HG02943 (cell line): ENCODE measurements at regions not wholly inside any gene's neighbourhood (a gene's known extent, or its start where the extent isn't known, plus 50 kb on each side); places are given as distances from the start of the nearest gene placed in this dataset.
"Not testable (repeated sequence)": the region's sequence is repeated elsewhere in the genome, so short reads cannot be mapped to it uniquely, and the experiment has no call there.

Experiments
- ATAC-seq: cut with Tn5 transposase; IDR thresholded peaks from one replicate; pipeline ENCODE4 v1.9.1; 2021; ENCODE audit warnings: mild to moderate bottlenecking, low read depth, moderate library complexity; ENCODE audit not compliant: unreplicated experiment

DNA sequence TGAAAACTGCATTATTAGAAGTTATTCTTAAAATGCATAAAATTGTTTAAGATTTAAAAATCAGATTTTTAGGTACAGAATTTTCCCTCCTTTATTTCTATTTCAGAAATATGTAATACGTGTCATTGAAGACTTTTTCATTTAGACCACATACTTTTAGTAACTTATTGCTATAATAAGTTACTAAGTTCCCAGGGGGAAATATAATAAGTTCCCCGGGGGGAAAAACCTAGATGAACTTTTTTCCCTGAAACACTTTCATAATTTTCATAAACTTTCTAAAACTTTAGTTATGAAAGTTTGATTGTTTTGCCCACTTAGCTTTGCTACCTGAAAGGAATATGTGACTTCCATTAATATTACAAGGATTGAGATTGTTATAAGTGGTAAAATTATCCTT, 1341.5 kb upstream of the IGFBP7 start:
- ATAC-seq: no peak

DNA sequence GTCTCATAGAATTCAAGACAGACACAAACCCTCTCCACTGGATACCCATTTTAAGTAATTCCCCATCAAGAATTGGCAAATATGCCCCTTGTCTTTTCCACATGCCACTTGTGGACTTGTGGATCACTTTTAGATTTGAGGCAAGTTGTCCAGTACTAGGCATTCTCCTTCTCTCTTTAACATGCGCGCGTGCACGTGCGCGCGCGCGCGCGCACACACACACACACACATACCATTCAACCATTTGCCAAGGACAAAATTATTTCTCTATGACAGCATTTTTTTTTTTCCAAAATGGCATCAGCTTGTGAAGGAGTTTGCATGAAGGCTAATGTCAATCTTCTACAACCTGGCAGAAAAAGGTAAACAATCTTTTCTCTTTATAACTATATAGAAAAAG, 1325.7 kb upstream of the IGFBP7 start:
- ATAC-seq: no peak

DNA sequence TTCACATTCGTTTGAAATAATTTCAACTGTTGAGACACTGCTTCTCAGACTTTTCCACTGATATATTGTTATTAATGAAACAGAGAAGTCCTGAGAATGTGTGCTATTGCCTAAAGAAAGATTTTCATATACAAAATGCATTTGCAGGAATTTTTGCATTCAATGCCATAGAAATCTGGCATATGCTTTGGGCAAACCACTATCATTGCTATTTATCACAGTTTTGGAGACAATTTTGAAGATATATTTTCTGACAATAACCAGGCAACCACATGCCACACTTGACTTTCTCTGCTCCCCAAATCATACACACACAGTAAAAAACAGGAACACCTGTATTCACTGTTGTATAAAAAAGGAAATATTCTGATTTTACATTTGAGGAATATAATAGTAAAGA, 1303.7 kb upstream of the IGFBP7 start:
- ATAC-seq: no peak

DNA sequence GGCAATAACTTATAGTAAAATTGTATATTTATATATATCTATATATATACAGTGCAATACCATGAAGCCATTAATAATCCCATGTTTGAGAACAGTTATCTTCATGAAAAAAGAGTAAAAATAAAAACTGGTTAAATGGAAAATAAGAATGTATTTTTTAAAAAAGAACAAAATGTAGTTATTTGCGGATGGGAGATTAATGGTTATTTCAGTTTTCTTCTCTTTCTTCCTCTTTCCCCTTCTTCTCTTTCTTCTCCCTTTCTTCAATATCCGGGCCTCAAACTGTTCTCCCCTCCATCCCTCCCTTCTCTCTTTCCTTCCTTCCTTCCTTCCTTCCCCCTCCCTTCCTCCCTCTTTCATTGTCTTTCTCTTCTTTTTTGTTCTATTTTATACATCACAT, 1301.7 kb upstream of the IGFBP7 start:
- no peak for ATAC-seq

DNA sequence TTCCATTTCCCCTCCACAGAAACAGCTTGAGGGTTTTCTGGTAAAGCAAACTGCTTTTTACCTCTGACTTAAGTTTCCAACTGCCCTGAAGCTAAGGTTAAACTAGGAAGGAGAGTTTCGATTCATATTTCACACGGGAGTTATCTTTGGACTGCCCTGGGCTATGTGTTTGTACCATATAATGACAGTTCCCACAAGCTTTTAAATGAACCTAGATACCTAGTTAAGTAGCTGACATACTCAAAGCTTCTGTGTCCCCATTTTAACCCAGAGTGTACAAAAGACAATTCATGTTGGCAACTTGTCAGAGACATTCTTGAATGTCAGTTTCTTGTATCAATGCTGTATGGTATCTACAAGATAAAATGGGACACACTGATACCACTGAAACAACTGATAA, 1296.6 kb upstream of the IGFBP7 start:
- ATAC-seq: no peak

DNA sequence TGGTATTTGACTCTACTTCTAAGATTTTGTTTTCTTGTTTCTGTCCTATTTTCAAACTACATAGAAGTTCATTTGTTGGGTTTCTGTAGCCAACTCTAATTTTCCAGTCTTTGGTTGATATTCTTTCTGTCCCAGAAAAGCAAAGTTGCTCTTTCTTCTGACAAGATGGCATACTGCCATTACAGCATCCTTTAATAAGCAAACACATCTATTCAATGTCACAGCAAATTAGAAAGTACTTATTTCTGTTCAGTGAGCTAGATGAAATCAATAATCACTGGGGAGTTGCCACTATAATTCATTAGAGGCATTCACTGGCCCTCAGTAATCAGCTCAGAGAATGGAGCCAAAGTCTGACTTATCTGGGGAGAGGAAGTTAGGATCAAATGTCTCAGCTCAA, 1258.0 kb upstream of the IGFBP7 start:
- no peak for ATAC-seq

DNA sequence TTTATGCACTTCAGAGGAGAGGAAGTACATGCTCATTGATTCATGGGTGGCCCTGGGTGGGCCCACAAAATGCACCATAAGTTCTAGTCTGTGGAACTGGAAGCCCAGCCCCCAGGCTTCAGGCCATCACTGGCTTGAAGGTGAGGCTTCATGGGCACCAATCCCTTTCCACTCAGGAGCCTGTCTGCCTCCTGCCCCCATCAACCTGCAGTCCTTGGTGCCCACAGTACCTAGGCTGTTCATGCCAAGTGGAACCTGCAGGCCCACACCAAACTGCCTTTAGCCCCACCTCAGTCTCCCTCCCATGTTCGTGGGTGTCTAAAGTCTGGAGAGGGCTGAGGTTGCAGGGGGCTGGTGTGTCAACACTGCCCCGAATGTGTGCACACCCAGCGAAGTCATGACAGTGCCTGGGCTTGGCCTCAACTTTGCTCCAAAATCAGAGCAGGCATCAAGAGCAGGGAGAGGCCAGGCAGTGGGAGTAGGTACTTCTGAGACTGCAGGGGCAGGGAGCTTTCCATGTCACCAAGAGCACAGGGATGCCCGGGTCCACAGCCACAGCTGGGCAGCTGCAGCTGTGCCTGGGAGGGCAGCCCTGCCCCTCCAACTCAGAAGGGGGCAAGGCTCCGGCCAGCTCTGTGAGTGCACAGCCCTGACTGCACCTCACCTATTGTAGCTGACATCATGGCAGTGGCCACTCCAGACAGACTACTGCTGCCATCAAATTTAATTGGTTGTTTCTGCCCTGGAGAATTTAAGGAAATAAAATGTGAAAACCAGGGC, 1250.4 kb upstream of the IGFBP7 start:
- ATAC-seq: no peak

DNA sequence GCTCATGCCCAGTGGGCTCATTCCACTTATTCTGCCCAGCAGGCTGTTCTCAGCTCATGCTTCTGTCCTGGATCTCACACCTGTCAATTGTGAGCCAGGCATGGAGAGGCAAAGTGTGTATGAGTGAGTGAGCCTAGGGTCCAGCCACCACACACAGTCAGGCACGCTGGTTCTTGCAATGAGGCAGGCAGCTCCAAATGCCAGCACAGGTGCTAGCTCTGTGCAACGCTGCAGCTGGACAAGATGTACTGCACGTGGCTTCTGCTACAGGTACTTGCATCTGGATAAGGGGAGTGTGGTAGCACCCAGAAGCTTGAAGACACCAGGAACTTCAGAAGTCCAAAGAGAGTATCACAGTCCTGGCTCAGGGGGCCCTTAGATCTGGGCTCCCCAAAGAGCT, 1249.4 kb upstream of the IGFBP7 start:
- no peak for ATAC-seq

DNA sequence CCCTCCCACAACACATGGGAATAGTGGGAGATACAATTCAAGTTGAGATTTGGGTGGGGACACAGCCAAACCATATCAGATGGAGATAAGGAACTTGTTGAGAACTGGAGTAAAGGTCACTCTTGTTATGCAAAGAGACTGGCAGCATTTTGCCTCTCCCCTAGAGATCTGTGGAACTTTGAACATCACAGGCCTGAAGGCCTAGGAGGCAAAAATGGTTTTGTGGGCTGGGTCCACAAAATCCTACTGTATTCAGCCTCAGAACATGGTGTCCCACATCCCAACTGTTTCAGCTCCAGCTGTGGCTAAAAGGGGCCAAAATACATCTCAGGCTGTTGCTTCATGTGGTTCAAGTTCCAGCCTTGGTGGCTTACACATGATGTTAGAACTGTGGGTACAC, 1247.8 kb upstream of the IGFBP7 start:
- ATAC-seq: no peak

DNA sequence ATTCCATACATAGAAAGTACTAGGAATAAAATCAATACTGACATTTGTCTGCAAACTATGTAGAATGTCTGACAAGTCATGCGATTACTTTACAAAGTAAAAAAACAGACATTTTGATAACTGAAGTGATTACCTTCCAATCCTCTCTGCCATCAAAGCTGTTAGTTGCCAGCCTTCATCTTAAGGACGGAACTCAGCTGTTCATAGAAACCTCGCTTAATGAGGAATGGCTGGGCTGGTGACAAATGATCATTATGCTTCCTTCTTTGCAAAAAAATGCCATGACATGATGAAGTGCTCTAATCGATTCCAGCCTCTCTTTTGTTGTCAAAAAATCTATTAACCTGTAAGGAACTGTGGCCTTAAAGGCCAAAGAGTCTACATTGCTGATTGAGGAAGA, 1214.9 kb upstream of the IGFBP7 start:
- no peak for ATAC-seq

DNA sequence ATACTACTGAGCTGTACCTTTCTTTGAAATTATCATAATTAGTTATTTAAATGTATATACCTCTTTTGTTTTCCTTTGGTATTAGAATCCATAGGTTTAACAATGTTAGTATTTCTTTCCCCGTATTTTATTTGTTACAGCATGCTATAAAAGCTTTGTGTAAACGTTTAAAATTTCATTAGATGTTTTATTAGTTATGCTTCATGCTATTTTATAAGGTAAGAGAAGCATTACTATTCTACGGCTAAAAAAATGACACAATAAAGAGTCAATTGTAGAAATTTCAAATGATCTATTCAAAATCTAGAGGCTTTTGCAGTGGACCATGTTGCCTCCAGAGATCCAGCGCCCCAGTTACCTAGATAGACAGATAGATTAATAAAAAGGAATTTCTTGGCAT, 1203.3 kb upstream of the IGFBP7 start:
- ATAC-seq: no peak

DNA sequence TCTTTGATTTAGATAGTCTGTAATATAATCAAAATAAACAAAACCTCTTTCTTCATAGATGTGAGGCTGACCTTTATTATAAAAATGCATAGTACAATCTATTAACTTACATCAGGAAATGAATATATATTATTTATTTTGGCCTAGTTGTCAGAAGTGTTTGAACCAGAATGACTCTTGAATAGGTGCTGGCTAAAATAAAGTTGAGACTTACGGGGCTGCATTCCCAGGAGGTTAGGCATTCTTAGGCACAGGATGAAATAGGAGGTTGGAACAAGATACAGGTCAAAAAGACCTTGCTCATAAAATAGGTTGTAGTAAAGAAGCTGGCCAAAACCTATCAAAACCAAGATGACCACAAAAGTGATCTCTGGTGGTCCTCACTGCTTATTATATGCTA, 1193.3 kb upstream of the IGFBP7 start:
- no peak for ATAC-seq

DNA sequence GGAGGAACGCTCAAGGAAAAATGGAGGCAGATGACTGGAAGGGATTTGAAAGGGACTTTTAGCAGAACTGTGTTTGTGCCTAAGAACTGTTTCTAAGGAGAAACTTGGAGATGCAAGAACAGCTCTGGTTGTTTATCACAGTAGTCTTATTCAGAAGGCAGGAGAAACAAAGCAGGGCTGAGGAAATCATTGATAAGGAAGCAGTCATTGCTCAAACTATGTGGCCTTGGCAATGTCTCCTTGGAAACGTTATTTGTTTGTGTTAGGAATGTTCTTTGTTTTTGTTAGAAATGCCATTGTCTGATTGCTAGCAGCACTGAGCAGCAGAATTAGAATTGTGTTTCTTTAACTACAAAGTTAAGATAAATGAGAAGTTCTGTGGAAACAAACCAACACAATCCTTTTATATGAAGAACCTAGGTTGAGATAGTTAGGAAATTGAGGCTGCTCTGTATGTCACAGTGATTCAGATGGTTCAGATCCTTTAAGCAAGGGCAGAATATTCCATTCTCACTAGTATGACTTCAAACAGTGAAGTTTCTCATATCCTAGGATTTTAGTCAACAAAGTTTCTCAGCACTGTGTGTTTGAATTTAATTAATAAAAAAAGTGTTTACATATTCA, 1191.3 kb upstream of the IGFBP7 start:
- ATAC-seq: no peak

DNA sequence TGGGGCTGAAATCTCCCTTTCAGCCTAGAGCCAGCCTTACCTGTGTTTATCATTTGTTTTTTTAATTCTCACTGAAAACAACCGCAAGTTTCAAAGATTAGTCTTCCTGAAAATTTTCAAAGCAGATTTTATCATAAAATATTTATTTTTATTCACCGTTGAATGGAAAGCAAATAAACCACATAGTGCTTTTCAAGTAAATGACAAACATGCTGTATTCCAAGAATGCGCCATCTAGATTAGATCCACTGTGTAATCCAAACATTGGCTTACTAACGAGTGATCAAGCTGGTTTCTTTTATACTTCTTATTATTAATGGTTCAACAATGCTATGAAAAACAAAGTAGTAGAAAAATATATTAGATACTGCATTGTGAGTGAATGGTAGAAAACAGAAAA, 1176.2 kb upstream of the IGFBP7 start:
- ATAC-seq: no peak

DNA sequence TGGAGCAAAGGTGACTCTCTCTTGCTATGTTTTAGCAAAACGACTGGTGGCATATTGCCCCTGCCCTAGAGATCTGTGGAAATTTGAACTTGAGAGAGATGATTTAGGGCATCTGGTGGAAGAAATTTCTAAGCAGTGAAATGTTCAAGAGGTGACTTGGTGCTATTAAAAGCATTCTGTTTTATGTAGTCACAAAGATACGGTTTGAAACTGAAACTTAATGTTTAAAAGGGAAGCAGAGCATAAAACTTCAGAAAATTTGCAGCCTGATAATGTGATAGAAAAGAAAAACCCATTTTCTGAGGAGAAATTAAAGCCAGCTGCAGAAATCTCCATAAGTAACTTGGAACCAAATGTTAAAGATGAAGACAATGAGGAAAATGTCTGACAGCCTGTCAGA, 1170.7 kb upstream of the IGFBP7 start:
- not testable (repeated sequence) for ATAC-seq

DNA sequence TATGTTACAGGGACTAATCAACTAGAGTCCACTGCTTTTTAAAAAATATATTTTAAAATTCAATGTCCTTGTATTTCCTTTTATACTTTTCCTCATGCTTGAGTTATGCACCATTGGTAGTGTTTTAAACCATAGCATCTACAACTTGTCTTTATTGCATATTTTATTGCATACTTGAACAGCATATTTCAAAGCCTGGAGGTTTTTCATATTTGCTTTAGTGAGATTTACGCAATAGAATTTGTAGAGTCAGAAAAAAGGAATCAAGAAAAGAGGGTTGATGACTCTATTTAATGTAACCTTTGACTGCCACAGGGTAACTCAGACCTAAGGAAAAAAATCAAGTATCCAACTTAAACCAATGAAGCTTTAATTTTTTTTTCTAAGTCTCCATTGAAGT, 1165.7 kb upstream of the IGFBP7 start:
- no peak for ATAC-seq

DNA sequence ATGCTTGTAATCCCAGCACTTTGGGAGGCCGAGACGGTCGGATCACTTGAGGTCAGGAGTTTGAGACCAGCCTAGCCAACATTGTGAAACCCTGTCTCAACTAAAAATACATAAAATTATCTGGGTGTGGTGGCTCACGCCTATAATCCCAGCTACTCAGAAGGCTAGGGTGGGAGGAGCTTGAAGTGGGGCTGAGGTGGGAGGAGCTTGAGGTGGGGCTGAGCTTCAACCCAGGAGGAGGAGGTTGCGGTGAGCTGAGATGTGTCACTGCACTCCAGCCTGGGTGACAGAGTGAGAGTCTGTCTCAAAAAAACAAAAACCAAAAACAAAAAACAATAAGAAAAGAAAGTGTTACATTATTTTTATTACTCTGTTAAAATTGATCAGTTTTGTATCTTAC, 1164.4 kb upstream of the IGFBP7 start:
- ATAC-seq: no peak

DNA sequence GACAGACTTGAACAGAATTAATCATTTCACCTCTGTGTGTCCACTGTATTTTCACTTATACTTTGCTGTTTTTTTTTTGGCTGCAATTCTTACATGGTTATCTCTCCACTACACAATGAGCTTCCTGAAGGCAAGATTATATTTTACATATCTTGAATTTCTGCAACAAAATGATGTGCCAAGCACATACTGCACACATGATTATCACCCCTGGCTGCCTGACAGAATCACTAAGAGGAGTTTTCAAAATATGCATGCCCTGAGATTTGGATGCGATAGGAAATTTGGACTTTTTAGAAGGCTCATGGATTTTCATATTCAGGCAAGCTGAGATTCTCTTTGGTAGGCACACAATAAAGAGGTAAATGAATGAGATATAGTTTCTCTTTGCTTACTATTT, 1162.1 kb upstream of the IGFBP7 start:
- no peak for ATAC-seq

DNA sequence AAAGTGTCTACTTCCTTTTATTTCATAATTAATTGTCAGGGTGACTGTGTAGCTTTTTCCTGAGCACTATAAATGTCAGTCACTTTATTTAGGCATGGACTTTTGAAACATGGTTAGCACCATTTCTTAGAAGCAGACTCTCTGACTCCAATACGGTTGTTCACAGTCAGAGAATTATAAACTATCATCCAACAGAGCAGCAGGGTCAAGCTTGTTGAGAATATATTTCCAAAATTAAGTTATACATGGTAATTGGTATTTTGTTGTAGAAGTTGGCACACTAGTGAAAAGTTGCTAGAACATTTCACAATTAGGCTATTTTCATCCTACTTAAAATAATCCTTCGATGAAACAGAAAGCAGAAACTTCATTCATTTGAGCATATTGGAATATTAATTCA, 1155.5 kb upstream of the IGFBP7 start:
- ATAC-seq: no peak

DNA sequence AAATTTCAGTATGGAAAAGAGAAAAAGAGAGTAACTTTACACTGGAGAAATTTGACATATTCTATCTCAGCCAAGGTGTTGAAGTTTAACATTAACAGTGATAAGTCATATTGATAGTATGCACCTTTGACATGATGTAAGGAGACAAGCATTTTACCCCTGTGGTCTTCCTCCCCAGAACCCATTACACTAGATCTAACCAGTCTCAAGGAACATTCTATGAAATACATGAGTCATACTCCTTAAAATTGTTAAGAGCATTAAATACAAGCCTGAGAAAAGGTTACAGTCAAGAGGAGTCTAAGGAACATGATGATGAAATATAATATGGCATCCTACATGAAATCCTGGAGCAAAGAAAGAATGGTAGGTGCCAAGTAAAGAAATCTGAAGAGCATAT, 1151.3 kb upstream of the IGFBP7 start:
- ATAC-seq: no peak

DNA sequence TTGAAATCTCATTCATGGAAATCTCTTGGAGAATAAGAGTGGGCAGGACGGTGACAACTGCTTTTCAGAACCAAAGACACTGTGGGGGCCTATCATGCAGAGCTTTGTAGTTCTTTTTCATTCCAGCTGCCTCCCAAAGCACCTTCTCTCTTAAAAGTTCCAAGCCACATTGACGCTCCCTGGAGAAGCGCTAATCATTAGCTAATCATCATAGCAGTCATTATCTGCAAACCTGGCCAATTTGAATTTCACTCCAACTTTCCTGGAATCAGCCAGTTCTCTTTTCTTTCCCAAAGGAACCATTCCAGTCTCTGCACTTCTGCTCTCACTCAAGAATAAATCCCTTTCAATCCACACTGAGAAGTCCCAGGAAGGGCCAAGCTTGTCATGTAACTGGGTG, 1144.1 kb upstream of the IGFBP7 start:
- ATAC-seq: no peak

DNA sequence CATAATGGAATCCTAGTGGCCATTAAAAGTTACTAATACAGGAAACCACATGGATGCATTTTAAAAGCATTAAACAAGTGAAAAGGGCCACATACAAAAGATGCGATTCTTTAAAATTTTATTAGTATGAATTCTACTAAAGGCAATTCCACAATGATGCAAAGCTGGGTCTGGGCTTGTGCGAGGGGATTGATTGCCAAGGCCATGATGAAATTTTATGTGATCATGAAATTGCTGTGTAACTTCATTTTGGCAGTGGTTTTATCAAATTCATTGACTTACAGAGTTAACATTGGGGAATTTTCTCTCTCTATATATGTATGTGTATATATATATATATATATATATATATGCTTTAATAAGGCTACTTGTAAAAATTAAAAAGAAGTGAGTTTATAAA, 1142.5 kb upstream of the IGFBP7 start:
- no peak for ATAC-seq

DNA sequence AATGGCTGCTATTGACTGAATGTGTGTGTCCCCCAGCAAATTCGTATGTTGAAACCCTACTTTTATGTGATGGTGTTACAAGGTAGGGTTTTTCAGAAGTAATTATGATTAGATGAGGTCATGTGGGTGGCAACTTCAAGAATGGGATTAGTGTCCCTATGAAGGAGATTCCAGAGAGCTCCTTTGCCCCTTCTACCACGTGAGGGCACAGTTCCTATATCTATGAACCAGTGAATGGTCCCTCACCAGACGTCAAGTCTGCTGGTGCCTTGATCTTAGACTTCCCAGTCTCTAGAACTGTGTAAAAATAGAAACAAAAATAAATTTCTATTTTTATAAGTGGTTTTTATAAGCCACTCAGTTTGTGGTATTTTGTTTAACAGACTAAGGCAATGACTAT, 1137.6 kb upstream of the IGFBP7 start:
- ATAC-seq: no peak
